SIG-M5 treated with dmso at 0.1 percent for 504 hours (cell line): ENCODE measurements at regions not wholly inside any gene's neighbourhood (a gene's known extent, or its start where the extent isn't known, plus 50 kb on each side); places are given as distances from the start of the nearest gene placed in this dataset.

Experiments used
- DNase-seq: peaks from one replicate; lab custom pipeline; 2025; ENCODE audit not compliant: unreplicated experiment; lab: John Stamatoyannopoulos, UW

DNA sequence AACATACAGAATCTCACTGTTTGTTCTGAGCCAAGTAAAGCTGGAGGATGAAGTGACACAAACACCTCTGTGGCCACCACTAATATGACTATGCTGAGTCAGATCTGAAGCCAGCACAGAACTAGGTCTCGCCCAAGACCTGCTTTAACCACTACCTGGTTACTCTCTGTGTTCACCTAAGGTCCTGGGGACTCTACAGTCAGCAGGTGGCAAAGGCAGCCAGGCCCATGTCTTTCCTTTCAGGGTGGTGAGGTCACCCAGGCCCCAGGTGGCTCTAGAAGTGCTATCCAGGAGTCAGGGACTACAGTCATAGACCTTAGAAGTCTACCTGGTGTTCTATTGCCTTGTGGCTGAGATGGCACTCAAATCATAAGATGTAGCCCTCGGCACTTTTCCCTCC, 287.9 kb upstream of the ARRDC4 start:
- no peak for DNase-seq

DNA sequence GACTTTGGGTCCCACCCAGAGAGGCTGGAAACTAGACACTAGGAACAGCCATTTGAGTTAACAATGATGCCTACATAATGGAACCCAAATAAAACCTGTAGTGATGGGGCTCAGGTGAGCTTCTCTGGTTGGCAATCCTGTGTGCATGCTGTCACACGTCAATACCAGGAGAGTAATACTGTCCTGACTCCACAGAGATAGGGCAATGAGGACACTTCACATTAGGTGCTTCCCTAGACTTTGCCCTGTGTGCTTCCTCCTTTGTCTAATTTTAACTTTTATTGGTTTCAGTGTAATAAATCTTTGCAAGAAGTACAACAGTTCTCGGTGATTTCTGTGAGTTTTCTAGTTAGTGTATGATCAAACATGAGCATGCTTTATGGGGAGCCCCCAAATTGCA, 281.8 kb upstream of the ARRDC4 start:
- DNase-seq, result no peak

DNA sequence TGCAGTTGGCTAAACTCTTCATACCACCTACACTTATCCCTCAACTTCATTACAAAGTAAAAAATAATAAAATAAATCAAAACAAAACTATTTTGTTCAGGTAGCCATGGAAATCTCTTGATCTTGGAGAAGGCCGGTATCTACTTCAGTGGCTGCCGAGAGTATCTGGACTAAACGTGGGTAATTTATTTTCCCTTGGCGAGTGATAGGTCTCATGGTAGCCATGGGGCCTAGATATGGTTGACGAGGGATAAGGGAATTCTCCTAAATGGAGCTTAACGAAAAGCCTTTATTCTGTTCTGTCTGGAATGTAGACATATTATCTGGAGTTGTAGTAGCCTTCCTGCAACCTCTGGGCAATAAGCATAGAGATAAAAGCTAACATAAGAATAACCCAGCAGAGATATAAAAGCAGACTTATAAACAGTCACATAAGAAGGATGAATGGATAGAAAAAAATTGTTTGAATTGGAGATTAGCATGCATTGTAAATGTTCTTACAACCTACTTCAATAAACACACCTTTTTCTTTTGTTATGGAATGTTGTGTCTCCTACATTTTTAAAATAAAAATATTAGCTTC, 281.3 kb upstream of the ARRDC4 start:
- no peak for DNase-seq

DNA sequence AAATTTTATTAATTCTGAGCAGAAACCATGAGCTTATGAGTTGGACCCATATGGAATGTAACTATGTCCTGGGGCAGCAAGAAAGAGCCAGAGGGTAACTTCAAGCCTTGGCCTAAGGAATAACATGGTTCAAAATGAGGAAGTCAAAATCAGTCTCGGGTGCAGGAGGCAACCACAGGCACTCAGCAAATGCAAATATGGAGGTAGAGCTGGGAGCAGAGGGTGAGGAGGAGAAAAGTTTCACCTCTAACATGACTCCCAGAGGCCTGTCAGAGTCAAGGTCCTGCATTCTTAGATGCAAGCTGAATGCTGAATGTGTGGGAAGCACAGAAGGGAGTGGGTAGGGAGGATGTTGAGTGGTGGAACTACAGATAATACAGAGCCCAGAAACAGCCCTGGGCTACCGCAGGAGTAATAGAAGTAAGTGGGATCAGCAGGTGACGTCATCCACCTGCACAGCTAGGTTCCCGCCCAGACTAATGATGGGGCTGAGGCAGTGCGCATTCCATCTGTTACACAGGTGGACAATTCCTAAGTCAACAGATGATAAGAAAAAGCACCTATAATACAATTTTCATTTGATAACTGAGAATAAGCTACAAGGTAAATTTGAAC, 279.8 kb upstream of the ARRDC4 start:
- no peak for DNase-seq

DNA sequence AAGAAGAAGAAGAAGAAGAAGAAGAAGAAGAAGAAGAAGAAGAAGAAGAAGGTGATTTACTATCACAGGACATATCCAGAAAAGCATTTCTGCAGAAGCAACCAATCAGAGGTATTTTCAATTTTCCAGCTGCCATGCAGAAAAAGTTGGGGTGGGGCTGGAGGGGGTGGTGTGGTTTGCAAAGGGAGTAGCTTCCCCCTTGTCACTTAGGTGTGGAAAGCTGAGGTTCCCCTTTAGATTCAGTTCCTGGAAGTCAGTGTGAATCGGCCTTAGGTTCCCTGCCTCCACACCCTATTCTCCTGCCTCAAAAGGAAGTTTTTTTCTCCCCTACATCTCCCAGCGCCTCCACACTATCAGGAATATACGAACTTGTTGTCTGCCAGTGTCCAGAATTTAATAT, 276.7 kb upstream of the ARRDC4 start:
- DNase-seq, result no peak

DNA sequence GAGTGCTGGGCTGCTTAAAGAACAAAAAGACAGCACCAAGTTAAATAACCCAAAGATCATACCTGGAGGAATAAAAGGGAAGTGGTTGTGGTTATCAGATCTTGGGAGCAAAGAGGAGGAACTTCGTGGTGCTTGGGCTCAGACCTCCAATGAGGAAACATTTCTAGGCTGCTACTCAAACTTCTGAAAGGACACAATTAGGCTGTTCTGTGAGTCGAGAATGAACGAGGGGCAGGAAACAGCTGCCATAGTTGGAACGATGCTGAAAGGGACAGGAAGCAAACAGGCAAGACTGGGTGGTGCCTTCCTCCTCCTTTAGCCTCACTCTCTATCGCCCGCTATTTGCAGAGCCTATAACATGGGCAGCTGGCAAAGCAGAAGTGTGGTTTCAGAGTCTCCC, 276.3 kb upstream of the ARRDC4 start:
- no peak for DNase-seq

DNA sequence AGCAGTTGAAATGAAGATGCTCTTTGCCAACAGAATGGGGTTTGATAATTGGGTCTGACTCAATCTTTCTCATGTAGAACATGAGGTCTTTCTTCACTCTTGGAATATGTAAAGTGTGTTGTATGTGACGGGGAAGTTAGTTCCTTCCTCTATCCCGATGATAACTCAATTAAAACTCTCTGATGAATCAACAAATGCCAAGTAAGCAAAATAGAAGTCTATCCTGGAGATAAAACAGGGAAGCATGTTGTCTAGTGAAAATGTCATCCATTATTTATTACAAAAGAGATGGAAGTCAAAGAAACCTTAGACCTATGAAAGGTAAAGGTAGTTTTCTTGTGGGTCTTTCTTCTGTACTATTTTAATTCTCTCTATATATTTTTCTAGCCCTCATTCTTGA, 274.2 kb upstream of the ARRDC4 start:
- no peak for DNase-seq

DNA sequence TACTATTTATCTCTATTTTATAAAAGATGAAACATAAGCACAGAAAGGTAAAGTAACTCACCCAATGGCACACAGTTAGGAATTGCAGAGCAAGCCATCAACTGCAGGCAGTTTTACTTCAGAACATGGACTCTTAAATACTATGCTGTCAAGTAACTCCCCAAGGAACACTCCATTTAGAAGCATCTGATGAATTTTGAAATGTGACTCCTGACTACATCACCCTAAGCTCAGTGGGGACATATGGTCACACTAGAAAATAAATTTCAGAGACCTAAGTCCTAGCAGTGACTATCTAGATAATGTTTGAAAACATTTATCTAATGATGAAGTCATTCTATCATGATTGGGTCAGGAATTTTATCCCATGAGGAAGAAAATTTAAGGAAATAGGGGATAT, 272.8 kb upstream of the ARRDC4 start:
- no peak for DNase-seq

DNA sequence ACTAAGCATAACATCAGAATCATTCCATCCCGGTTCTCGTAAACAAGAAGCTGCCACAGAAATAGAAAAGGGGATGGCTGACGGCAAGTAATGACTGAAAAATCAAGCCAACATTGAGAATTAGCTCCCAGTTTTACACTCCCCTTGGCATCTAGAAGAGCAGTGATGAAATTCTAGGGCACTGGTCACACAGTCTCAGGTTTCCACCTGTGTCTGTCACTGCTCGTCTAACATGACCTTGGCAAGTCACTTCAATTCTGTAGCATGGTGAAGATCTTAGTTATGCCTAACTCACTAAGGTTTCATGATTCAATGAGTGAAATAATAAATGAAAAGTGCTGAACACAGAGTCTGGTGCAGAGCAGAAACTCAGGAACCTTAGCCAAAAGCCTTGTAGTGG, 272.3 kb upstream of the ARRDC4 start:
- DNase-seq, result no peak

DNA sequence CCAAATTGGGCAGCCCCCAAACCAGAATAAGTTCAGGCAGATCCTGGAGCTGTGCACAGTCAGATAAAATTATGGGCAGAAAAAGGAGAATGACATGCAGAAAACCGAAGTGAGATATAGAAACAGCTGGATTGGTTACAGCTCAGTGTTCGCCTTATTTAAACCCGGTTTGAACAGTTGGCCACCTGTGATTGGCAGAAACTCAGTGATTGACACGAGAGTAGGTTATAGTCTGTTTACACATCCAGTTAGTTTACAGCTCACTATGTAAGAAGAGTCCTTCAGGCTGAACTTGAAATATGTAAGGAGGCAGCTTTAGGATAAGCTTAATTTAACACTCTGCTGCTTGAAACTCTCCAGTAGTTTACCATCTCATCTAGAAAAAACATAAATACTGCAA, 271.6 kb upstream of the ARRDC4 start:
- no peak for DNase-seq

DNA sequence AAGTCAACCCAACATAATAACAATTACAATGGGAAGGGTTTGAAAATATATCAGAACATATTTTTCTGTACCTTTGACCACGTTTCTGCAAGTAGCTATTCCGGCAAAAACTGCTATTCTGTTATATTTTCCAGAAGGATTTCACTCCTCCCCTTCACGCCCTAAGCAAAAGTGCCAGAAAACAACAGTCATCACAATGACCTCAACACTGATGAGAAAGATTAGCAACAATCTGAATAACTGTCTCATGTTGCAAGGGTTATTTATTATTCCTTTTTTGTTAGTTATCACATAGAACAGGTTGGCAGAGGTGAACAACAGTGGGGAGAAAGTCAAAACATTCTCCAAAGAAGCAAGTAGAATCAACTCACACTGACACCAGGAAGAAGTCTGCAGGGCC, 269.4 kb upstream of the ARRDC4 start:
- DNase-seq, result no peak

DNA sequence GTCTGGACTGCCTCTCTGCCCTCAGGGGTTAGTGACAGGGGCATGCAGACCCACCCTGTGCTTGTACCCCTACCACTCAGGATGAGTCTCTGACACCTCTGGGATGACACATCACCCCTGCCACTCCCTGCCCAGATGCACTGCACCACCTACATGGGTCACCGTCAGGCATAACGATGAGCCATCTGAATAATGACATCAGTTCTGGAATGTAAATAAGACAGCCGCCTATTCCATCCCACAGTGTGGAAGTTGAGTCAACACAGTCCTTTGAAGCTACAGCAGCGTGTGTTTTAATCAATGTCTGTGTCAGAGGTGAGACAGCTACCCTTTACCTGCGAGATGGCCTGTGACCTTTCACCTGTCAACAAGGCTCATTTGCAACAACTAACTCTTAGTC, 268.7 kb upstream of the ARRDC4 start:
- DNase-seq, result no peak

DNA sequence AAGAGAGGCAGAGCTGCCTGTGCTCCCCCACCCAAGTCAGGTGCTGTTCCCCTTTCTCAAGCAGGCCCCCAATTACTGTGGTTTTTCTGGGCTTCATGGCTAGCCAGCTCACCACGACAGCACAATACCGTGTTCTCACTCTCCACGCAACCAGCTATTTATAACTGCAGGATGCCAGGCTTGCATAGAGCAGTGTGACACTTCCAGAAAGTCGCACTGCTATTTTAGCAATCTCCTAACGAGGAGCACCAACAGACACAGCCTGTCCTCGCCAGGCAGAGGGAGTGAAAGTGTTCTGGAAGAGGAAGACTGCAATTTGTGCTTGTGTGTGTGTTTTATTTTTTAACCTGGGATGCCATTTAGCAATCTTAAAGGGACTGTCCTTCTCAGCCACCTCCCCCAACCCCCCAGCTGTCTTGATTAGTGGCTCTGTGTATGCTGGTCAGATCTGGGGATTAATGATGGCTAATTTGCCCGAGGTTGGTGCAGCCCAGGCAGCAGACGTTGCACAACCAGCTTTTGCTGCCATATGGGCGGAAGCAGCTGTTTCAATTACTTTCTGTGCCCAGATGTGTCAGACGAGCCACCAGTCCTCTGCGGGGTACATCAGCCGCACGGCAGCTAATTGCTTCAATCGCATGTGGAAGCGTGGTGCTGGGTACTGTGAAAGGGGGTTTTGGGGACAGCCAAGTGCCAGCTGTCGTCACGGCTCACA, 268.0 kb upstream of the ARRDC4 start:
- DNase-seq, result no peak

DNA sequence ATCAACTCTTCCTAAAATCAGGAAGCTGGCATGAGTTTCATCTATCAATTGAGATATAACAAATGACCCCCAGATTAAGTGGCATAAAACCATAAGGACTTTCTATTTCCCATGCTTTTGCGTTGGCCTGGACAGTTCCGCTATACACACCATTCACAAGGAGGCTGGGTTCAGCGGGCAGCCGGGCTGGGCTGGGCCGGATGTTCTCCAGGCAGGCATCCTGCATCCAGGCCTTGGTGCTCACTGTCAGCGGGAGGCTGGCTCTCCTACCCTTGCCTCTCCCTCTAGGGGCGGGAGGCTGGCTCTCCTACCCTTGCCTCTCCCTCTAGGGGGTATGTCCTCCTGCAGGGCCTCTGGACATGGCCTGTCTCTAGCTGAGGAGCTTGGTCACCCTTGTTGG, 266.0 kb upstream of the ARRDC4 start:
- no peak for DNase-seq

DNA sequence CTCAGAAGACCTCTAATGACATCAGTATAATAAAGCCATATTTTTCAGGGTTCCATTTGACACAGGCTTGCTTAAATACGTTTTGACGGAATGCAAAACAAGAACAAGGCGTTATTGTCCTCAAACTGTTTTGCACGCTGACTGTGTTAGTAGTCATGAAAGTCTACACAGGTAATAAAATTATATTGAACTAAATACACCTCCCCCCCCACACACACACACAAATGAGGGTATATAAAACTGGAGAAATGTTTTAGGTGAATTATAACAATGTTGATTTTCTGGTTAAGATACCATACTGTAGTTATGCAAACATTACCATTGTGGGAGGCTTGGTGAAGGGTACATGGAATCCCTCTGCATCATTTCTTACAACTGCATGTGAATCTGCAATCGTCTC, 257.1 kb upstream of the ARRDC4 start:
- no peak for DNase-seq

DNA sequence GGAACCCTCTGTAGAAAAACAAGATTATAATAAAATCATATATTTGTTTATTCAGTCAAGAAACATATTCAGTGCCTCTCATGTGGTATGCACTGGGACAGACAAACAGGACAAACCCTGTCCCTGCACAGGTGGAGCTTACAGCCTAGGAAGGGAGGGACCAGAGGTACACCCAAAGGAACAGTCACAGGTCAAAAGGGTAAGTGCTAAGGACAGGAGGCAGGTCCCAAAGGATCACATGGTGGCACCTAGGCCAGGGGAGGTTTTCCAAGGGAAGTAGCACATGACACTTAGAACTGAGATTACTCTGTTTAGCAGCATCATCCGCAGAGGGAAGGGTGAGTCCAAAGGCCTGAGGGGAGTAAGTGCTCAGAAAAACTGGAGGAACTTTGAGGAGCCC, 254.4 kb upstream of the ARRDC4 start:
- no peak for DNase-seq

DNA sequence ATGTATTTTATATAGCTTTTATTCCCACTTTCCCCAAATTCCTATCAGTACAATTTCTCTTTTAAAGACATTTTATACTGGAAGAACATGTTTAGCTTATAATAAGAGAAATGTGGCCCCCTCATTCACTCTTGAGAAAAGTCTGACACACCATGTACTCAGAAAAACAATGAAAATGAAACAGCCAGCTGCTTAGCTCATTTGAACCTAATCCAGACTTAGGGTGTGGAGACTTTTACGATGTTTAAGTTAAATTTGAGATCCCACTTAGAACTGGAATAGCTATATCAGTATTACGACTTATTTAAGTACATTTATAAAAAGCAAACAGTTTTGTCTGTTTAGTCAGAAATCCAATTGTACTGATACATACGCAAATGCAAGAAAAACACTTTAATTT, 252.3 kb upstream of the ARRDC4 start:
- DNase-seq, result no peak

DNA sequence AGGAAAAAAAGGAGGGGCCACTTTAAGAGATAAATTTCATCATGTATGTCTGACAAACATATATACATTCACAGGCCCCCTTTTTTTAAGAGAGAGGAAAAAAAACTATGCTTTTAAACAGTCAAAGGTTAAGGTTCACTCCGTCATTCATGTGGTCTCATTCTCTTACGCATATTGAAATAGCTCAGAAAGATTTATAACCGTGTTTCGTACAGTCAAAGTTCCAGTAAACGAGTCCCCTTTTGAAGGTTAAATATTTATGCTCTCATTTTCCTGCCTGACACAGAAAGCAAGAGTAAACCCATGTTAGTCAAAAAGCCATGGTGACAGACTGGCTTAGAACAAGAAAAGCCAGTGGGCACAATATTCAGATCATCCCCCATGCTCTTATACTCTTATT, 248.0 kb upstream of the ARRDC4 start:
- DNase-seq, result no peak

DNA sequence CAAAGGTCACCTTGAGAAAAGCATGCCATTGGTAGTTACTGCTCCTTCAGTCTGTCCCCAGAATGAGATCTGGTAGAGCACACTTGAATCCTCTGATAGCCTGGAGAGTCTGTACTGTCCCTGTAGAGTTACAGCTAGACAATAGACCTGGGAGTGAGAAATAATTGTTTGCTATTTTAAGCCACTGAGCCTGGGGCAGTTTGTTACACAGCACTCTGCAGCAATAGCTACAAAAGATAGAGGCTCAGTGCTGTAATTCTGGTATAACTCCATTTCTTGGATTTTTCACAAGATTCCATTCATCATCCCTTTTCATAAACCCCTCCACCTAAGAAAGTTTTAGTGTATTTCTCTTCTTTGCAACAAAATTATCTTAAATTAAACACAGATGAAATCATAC, 242.7 kb upstream of the ARRDC4 start:
- DNase-seq, result no peak

DNA sequence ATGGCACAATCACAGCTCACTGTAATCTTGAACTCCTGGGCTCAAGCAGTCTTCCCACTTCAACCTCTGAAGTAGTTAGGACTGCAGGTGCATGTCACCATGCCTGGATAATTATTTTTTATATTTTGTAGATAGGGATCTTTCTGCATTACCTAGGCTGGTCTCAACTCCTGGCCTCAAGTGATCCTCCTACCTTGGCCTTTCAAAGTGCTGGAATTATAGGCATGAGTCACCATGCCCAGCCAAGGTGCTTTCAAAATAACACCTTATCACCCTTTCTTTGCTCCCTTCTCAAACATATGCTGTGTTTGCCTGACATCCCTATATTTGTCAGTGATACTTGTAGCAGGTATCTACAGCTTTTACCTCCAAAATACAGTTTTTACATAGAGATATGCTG, 242.0 kb upstream of the ARRDC4 start:
- DNase-seq, result no peak

DNA sequence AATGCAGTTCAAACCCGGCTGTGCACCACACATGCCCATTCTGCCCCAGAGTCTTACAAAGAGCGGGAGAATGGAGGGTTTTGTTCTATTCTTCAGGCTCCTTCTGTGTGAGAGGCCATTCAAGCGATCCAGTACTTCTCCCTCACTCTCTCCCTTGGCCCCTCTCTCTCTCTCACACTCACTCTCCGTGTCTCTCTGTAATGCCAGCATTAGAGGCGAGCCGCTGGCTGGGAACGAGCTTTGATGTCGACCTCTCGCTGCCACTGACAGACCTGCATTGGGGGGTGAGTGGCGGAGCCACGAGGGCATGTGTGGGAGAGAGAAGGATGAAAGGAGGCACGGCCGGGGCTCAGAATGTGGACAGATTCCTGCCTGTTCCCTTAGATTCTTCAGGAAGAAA, 231.7 kb upstream of the ARRDC4 start:
- no peak for DNase-seq

DNA sequence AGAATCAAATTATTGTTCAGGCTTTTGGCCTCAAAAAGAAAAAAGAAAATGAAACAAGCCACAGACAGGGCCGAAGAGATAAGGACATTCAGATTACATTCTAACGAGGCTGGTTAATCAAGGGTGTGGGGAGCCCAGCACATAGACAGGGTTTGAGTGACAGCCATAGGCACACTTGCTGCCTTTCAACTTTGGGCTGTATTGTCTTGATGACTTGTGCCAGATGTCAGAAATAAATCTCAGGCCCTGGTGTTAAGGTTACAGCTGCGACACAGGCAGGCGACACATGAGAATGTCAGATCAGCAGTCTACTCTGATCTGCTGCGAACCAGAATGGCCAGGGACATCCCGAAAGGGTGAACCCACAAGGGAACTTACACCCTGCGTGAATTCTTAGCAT, 231.2 kb upstream of the ARRDC4 start:
- no peak for DNase-seq

DNA sequence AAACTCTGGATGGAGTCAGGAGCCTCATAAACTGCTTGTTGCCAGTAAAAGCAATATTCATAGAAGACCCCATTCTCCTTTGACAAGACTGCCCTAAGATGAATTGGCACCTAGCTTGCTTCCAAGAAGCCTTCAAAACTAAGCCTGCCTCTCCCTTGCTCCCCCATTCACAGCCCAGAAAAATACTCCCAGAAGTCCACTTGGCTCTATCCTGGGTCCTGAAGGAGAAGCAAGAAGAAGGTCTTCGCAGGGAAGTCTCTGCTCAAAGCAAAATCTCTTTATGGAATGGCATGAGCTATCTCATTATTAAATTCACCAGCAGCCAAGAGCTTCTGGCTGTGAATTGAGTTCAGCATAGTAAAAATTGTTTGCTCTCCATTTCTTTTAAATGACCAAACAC, 230.2 kb upstream of the ARRDC4 start:
- no peak for DNase-seq
